ENCODE measurements at regions not wholly inside any gene's neighbourhood (a gene's known extent, or its start where the extent isn't known, plus 50 kb on each side); places are given as distances from the start of the nearest gene placed in this dataset.

DNA sequence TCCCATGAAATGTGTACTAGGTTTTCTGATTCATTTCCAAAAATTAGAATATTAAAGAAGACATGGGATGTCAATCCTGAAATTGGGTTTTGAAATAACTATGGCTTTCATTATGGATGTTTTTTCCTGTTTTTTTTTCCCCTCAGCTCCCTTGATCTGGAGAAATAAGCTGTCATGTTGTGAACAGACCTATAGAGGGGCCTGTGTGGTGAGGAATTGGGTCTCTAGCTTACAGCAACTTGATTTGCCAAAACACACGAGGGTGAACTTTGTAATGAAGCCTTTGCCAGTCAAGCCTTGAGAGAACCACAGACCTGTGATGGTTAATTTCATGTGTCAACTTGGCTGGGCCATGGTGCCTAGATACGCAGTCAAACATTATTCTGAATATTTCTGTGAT lies 2413.6 kb downstream of the PCDH7 start:
- intact Hi-C loops (cut with DNase I) = no loop called here
- WGBS = 60% methylated on average over 2 of the region's 2 CpGs
- Histone ChIP-seq H3K4me3 (no peak overlapping the region), H3K9me3 (no peaks in the 10 kb centered on the region), H3K27ac (replicated peaks in 1 of 4) (no peak overlapping the region), H3K27me3 (no peaks in the 10 kb centered on the region), H3K4me1 (no peaks in the 10 kb centered on the region), H3K36me3 (no peaks in the 10 kb centered on the region)
- no peak for DNase-seq (ENCODE audit: extremely low spot score)
- TF ChIP-seq POLR2A (IDR thresholded peaks at IDR 0.05; ENCODE audit: low read depth) = no peak
- no peak for TF ChIP-seq POLR2AphosphoS5 (IDR thresholded peaks at IDR 0.05)
- no peak for TF ChIP-seq EP300 (IDR thresholded peaks at IDR 0.05)
- TF ChIP-seq, protein P1, sequence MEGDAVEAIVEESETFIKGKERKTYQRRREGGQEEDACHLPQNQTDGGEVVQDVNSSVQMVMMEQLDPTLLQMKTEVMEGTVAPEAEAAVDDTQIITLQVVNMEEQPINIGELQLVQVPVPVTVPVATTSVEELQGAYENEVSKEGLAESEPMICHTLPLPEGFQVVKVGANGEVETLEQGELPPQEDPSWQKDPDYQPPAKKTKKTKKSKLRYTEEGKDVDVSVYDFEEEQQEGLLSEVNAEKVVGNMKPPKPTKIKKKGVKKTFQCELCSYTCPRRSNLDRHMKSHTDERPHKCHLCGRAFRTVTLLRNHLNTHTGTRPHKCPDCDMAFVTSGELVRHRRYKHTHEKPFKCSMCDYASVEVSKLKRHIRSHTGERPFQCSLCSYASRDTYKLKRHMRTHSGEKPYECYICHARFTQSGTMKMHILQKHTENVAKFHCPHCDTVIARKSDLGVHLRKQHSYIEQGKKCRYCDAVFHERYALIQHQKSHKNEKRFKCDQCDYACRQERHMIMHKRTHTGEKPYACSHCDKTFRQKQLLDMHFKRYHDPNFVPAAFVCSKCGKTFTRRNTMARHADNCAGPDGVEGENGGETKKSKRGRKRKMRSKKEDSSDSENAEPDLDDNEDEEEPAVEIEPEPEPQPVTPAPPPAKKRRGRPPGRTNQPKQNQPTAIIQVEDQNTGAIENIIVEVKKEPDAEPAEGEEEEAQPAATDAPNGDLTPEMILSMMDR (IDR thresholded peaks at IDR 0.05) = no peak

GRCh38 chr4:33134366-33134765 lies 2414.2 kb downstream of the PCDH7 start:
- intact Hi-C loops (cut with DNase I) = no loop called here
- H3K27ac ChIP-seq (replicated peaks in 1 of 4) = no peak overlapping the region
- no peaks in the 10 kb centered on the region for H3K36me3 ChIP-seq
- H3K9me3 ChIP-seq = no peaks in the 10 kb centered on the region
- 87% methylated on average over 1 of the region's 1 CpG for WGBS
- H3K4me1 ChIP-seq = no peaks in the 10 kb centered on the region
- H3K27me3 ChIP-seq = no peaks in the 10 kb centered on the region
- TF ChIP-seq, protein P1 (IDR thresholded peaks at IDR 0.05) = no peak
- TF ChIP-seq POLR2AphosphoS5 (IDR thresholded peaks at IDR 0.05) = no peak
- DNase-seq (ENCODE audit: extremely low spot score) = no peak
- no peak overlapping the region for H3K4me3 ChIP-seq

- H3K9me3 ChIP-seq = no peaks in the 10 kb centered on the region
- no peaks in the 10 kb centered on the region for H3K4me1 ChIP-seq
- intact Hi-C loops (cut with DNase I) = no loop called here
- no peak overlapping the region for H3K27ac ChIP-seq (replicated peaks in 1 of 4)
- TF ChIP-seq EP300 (IDR thresholded peaks at IDR 0.05) = no peak
- no peaks in the 10 kb centered on the region for H3K36me3 ChIP-seq
- H3K4me3 ChIP-seq = no peak overlapping the region
- H3K27me3 ChIP-seq = no peaks in the 10 kb centered on the region
- DNase-seq (ENCODE audit: extremely low spot score) = no peak
- WGBS = 72% methylated on average over 5 of the region's 5 CpGs
Observed at GRCh38 chr4:33149658-33150524, 2429.7 kb downstream of the PCDH7 start.

DNA sequence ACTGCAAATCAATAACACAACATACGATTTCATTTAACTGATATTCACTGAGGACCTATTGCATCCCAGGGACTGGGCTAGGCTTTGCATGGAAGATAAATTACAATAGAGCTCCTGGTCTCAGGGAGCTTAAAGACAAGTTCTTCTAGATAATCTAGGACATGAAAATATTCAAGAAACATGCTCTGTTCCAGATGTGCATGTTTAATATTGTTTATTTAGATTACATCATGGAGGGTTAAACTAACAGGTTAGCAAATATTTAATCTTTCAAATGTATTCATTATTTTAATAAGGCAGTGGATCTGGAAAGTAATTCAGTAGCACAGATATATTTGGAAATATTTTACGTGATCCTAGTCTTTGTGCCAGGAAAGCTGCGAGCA lies 2430.3 kb downstream of the PCDH7 start:
- intact Hi-C loops (cut with DNase I) = no loop called here
- WGBS = 66% methylated on average over 3 of the region's 3 CpGs
- no peak for DNase-seq (ENCODE audit: extremely low spot score)
- Histone ChIP-seq H3K4me3 (no peak overlapping the region), H3K9me3 (no peaks in the 10 kb centered on the region), H3K4me1 (no peaks in the 10 kb centered on the region), H3K27me3 (no peaks in the 10 kb centered on the region), H3K27ac (replicated peaks in 1 of 4) (no peak overlapping the region), H3K36me3 (no peaks in the 10 kb centered on the region)
- TF ChIP-seq EP300 (IDR thresholded peaks at IDR 0.05) = no peak

DNA sequence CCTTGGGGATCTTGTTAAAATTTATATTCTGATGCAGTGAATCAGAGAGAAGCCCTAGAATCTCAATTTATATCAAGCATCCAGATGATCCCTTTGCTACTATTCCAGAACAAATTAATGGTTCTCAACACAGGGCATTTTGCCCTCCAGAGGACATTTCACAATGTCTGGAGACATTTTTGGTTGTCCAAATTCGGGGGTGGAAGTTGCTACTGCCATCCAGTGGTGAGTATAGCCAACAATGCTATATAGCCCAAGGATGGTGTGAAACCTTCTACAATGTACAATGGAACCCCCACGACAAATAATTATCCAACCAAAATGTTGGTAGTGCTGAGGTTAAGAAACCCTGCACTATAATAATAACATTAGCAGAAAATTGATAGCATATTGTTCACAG lies 2440.0 kb downstream of the PCDH7 start:
- Histone ChIP-seq H3K27me3 (no peaks in the 10 kb centered on the region), H3K4me1 (no peaks in the 10 kb centered on the region), H3K9me3 (peaks cover 0 to 11% (median 5%) of the 10 kb centered on the region in 4 donors), H3K36me3 (no peaks in the 10 kb centered on the region), H3K4me3 (no peak overlapping the region), H3K27ac (replicated peaks in 1 of 4) (no peak overlapping the region)
- no peak for DNase-seq (ENCODE audit: extremely low spot score)
- intact Hi-C loops (cut with DNase I) = no loop called here
- TF ChIP-seq, protein P1 (IDR thresholded peaks at IDR 0.05) = peak in 1 of 3 experiments; percentile 27
- TF ChIP-seq POLR2A (IDR thresholded peaks at IDR 0.05; ENCODE audit: low read depth) (no peak), EP300 (IDR thresholded peaks at IDR 0.05) (no peak), POLR2AphosphoS5 (IDR thresholded peaks at IDR 0.05) (no peak)
- 48% methylated on average over 2 of the region's 2 CpGs for WGBS

- Histone ChIP-seq H3K36me3 (no peaks in the 10 kb centered on the region), H3K27ac (replicated peaks in 1 of 4) (no peak overlapping the region), H3K4me3 (no peak overlapping the region), H3K4me1 (no peaks in the 10 kb centered on the region), H3K27me3 (no peaks in the 10 kb centered on the region), H3K9me3 (peaks cover 0 to 9% (median 3%) of the 10 kb centered on the region in 4 donors)
- TF ChIP-seq POLR2AphosphoS5 (IDR thresholded peaks at IDR 0.05) = no peak
- TF ChIP-seq, protein P1 (IDR thresholded peaks at IDR 0.05) = no peak
- TF ChIP-seq EP300 (IDR thresholded peaks at IDR 0.05) = no peak
- TF ChIP-seq POLR2A (IDR thresholded peaks at IDR 0.05; ENCODE audit: low read depth) = no peak
- no peak for DNase-seq (ENCODE audit: extremely low spot score)
- intact Hi-C loops (cut with DNase I) = no loop called here
- WGBS = 95% methylated on average over 4 of the region's 4 CpGs
Observed at GRCh38 chr4:33161202-33161601, 2441.0 kb downstream of the PCDH7 start.
